Naive thymus-derived CD8-positive, alpha-beta T cell (primary cell): ENCODE measurements at regions not wholly inside any gene's neighbourhood (a gene's known extent, or its start where the extent isn't known, plus 50 kb on each side); places are given as distances from the start of the nearest gene placed in this dataset.

Experiments
- ATAC-seq, 2 donors: fragments of 150-1000 bp; cut with Tn5 transposase in 1 of 2; sonication (Bioruptor Pico), chemical (Tn5 transposase) in 1 of 2; 1 replicate in 1 of 2; 2 replicates in 1 of 2; pipeline ENCODE4 v1.10.0; 2021; ENCODE audit warnings: mild to moderate bottlenecking in 2 of 2, moderate library complexity in 2 of 2
- POLR2A ChIA-PET: fragments of 350-600 bp; sonication (Branson Sonifier 250); formaldehyde crosslinking; loops from one replicate; lab custom pipeline; 2021; ENCODE audit warnings: antibody characterized with exemption; lab: Charles Lee
- DNase-seq, 10 donors: peaks; one replicate each; pipeline versions ENCODE4 v3.0.0 to v3.0.0-alpha.2; 2020 to 2022
- H3K27ac Mint-ChIP-seq, 10 donors: one replicate each; pipeline ENCODE4 v1.8.0; 2020 to 2022; ENCODE audit warnings: mild to moderate bottlenecking in 10 of 10, mixed read lengths in 10 of 10, moderate library complexity in 4 of 10, inconsistent platforms in 1 of 10
- H3K27me3 Mint-ChIP-seq, 5 donors: one replicate each; pipeline ENCODE4 v1.8.0; 2021 to 2022; ENCODE audit warnings: mixed read lengths in 5 of 5
- H3K36me3 Mint-ChIP-seq, 3 donors: one replicate each; pipeline ENCODE4 v1.8.0; 2020 to 2022; ENCODE audit warnings: mixed read lengths in 3 of 3, mild to moderate bottlenecking in 2 of 3, inconsistent platforms in 1 of 3
- H3K4me1 Mint-ChIP-seq, 4 donors: one replicate each; pipeline ENCODE4 v1.8.0; 2021 to 2022; ENCODE audit warnings: mixed read lengths in 4 of 4
- H3K4me3 Mint-ChIP-seq, 10 donors: one replicate each; pipeline ENCODE4 v1.8.0; 2020 to 2022; ENCODE audit warnings: mild to moderate bottlenecking in 10 of 10, mixed read lengths in 10 of 10, moderate library complexity in 6 of 10, inconsistent platforms in 1 of 10
- H3K9me3 Mint-ChIP-seq, 9 donors: one replicate each; pipeline ENCODE4 v1.8.0; 2020 to 2022; ENCODE audit warnings: mixed read lengths in 9 of 9, mild to moderate bottlenecking in 3 of 9, inconsistent platforms in 1 of 9, moderate library complexity in 1 of 9

DNA sequence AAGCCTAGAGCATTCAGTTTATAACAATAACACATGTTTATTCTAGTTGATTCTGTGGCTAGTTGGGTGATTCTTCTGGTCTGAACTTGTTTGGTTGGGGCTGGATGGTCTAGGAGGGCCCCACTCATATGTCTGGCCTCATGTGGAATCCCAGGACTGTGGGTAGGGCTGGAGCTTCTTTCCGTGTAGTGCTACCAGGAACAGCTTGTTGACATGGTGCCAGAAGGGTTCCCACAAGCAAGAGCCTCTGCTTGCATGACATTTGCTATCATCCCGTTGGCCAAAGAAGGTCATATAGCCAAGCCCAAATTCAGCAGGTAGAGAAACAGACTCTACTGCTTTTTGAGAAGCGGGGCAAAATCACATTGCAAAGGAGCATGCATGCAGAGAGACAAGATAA is 67.6 kb upstream of the PPP2R5A start:
- POLR2A ChIA-PET, result no interaction called here
- Mint-ChIP-seq H3K27ac (no peak overlapping the region), H3K4me3 (no peak overlapping the region), H3K36me3 (no peaks in the 10 kb centered on the region), H3K27me3 (peaks cover 0 to 3% (median 0%) of the 10 kb centered on the region in 5 donors), H3K9me3 (no peaks in the 10 kb centered on the region), H3K4me1 (peaks cover 0 to 8% (median 1%) of the 10 kb centered on the region in 4 donors)
- DNase-seq (no peak), ATAC-seq (no peak)

- H3K4me3 Mint-ChIP-seq, result no peak overlapping the region
- no peak for ATAC-seq
- no peaks in the 10 kb centered on the region for H3K36me3 Mint-ChIP-seq
- POLR2A ChIA-PET, result no interaction called here
- no peak for DNase-seq
- H3K4me1 Mint-ChIP-seq, result peaks cover 0 to 8% (median 1%) of the 10 kb centered on the region in 4 donors
- no peak overlapping the region for H3K27ac Mint-ChIP-seq
- H3K27me3 Mint-ChIP-seq, result peaks cover 0 to 3% (median 0%) of the 10 kb centered on the region in 5 donors
- no peaks in the 10 kb centered on the region for H3K9me3 Mint-ChIP-seq
These were observed 67.1 kb upstream of the PPP2R5A start for GRCh38 chr1:212218065-212218464.

DNA sequence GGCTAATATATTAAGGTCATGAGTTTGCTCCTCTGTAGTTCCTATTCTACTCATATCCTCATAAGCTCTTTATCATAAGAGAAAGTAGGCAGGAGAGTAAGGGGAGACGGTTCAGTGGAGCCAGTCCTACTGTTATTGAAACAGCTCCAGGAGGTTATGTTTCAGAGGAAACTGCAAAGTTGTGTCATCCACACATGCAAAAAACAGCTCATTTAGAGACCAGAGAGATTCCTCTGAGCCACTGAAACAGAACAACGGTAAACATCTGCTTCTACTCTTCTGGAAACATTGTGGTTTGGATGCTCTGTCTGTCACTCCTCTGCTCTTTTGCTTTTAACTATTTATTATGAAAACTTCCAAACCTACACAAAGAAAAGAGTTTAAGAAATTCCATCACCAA is 66.3 kb upstream of the PPP2R5A start:
- POLR2A ChIA-PET, result no interaction called here
- no peaks in the 10 kb centered on the region for H3K9me3 Mint-ChIP-seq
- no peak for DNase-seq
- H3K4me1 Mint-ChIP-seq, result peaks cover under 1 to 9% (median 2%) of the 10 kb centered on the region in 4 donors
- H3K27me3 Mint-ChIP-seq, result peaks cover 0 to 3% (median 0%) of the 10 kb centered on the region in 5 donors
- no peak overlapping the region for H3K4me3 Mint-ChIP-seq
- no peaks in the 10 kb centered on the region for H3K36me3 Mint-ChIP-seq
- no peak overlapping the region for H3K27ac Mint-ChIP-seq
- ATAC-seq, result no peak

- no peak overlapping the region for H3K27ac Mint-ChIP-seq
- ATAC-seq, result no peak
These were observed 65.3 kb upstream of the PPP2R5A start for GRCh38 chr1:212219679-212220463.

GRCh38 chr1:212221801-212222200 is 63.4 kb upstream of the PPP2R5A start:
- H3K36me3 Mint-ChIP-seq, result no peaks in the 10 kb centered on the region
- H3K4me3 Mint-ChIP-seq, result no peak overlapping the region
- DNase-seq (no peak), ATAC-seq (no peak)
- peaks cover 12 to 35% (median 26%) of the 10 kb centered on the region in 4 donors for H3K4me1 Mint-ChIP-seq
- POLR2A ChIA-PET, result no interaction called here
- no peaks in the 10 kb centered on the region for H3K27me3 Mint-ChIP-seq
- H3K27ac Mint-ChIP-seq, result no peak overlapping the region
- H3K9me3 Mint-ChIP-seq, result no peaks in the 10 kb centered on the region

More at GRCh38 chr1:212219679-212220463, 65.3 kb upstream of the PPP2R5A start:
- no peak overlapping the region for H3K4me3 Mint-ChIP-seq
- POLR2A ChIA-PET, result no interaction called here
- no peak for DNase-seq
- no peaks in the 10 kb centered on the region for H3K9me3 Mint-ChIP-seq
- peaks cover 0 to 3% (median 0%) of the 10 kb centered on the region in 5 donors for H3K27me3 Mint-ChIP-seq
- peaks cover 7 to 17% (median 9%) of the 10 kb centered on the region in 4 donors for H3K4me1 Mint-ChIP-seq
- no peaks in the 10 kb centered on the region for H3K36me3 Mint-ChIP-seq

DNA sequence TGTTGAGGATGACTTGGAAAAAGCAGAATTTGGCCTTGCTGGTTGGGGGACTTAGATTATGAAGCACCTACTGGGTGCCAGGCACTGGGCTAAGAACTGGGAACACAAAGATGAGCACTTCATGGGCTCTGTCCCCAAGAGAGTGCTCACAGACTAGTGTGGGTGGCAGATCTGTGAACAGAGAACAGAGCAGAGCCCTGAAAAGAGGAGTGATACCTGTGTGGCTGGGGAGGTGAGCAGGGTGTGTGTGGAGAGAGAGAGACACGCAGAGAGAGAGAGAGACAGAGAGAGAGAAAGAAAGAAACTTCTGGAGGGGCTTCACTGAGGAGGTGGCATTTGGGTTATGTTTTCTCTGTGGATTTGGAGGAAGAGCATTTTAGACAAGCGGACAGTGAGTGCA is 61.1 kb upstream of the PPP2R5A start:
- Mint-ChIP-seq H3K27ac (peak overlapping the region in 7 of 10 donors; percentile 9 to 82 (median 59)), H3K27me3 (no peaks in the 10 kb centered on the region), H3K36me3 (no peaks in the 10 kb centered on the region), H3K4me1 (peaks cover 10 to 30% (median 28%) of the 10 kb centered on the region in 4 donors), H3K9me3 (no peaks in the 10 kb centered on the region), H3K4me3 (peak overlapping the region in 5 of 10 donors; percentile 3 to 31 (median 23))
- ATAC-seq (no peak), DNase-seq (no peak)
- POLR2A ChIA-PET, result no interaction called here

DNA sequence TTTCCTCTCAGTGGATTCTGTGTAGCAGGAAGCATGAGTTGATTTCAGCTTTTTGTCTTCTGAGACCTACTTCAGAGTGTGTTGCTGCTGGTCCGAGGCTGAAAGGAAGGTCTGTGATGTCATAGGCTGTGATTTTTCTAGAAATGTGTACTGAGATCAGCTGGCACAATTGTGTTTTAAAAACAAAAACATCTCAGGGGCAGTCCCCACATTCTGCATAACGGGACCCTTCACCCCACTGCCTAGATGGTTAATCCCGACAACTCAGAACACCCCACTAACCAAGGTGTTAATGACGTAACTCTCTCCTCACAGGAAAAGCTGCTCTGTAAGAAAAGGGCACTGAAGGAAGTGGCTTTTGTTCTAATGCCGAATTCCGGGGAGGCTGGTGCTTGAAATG is 59.8 kb upstream of the PPP2R5A start:
- Mint-ChIP-seq H3K27ac (peak overlapping the region in 8 of 10 donors; percentile 32 to 87 (median 70)), H3K27me3 (no peaks in the 10 kb centered on the region), H3K9me3 (no peaks in the 10 kb centered on the region), H3K4me3 (peak overlapping the region in 9 of 10 donors; percentile 8 to 63 (median 20)), H3K4me1 (peaks cover 10 to 28% (median 28%) of the 10 kb centered on the region in 4 donors), H3K36me3 (no peaks in the 10 kb centered on the region)
- ATAC-seq (peak; percentile 14 to 68), DNase-seq (peak in 5 of 10 donors; percentile 1 to 45 (median 20))
- POLR2A ChIA-PET, result interaction anchor here (1.0 kb wide), 1 partner anchor 30 kb away, joined by 3 read pairs; no protein-coding TSS in a partner anchor

DNA sequence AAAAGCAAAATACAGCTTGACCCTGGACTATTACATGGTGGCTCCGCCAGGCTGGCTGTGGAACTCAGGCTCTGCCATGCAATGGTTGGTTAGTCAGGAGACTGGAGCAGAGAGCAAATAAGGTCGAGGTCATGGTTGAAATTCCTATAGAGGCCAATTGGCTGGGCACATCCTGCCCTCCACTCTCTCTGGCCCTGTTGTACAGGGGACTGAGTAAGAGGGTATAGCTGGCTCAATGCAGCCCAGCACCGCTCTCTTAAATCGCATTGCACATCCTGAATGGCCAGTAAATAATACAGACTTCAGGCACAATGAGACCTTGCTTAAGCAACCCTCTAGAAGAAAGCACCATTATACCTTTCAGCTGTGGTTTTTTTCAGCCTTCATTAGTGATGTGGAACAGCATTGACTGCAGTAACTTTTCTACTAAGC is 59.3 kb upstream of the PPP2R5A start:
- POLR2A ChIA-PET, result interaction anchor here (0.6 to 1.0 kb wide), 2 partner anchors 30 to 105 kb away, joined by 3 read pairs; no protein-coding TSS in a partner anchor
- peak in 1 of 2 donors; percentile 8 for ATAC-seq
- Mint-ChIP-seq H3K4me3 (peak overlapping the region in 6 of 10 donors; percentile 10 to 40 (median 22)), H3K36me3 (no peaks in the 10 kb centered on the region), H3K27me3 (no peaks in the 10 kb centered on the region), H3K4me1 (peaks cover 10 to 28% (median 28%) of the 10 kb centered on the region in 4 donors), H3K9me3 (no peaks in the 10 kb centered on the region), H3K27ac (peak overlapping the region in 5 of 10 donors; percentile 40 to 87 (median 63))
- DNase-seq, result no peak

DNA sequence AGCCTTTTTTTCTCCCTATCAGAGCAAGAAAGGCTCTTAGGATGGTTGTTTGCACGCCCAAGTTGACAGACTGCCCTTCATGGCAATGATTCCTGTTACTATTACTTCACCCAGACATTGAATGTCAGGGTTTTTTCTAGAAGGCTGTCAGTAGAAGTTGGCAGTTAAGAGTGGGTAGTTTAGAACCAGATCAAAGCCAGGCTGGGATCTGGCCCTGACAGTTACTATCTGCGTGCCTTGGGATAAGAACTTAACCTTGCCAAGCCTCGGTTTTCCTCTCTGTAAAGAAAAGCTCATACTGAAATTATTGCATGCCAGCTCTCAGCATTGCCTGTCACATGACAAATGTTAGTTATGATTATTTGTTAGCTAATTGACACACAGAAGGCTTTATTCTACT is 58.7 kb upstream of the PPP2R5A start:
- no peaks in the 10 kb centered on the region for H3K9me3 Mint-ChIP-seq
- peak overlapping the region in 2 of 10 donors; percentile 37 to 52 for H3K4me3 Mint-ChIP-seq
- DNase-seq (no peak), ATAC-seq (no peak)
- no peaks in the 10 kb centered on the region for H3K36me3 Mint-ChIP-seq
- H3K27ac Mint-ChIP-seq, result peak overlapping the region in 5 of 10 donors; percentile 5 to 87 (median 35)
- no peaks in the 10 kb centered on the region for H3K27me3 Mint-ChIP-seq
- POLR2A ChIA-PET, result interaction anchor here (1.0 kb wide), 1 partner anchor 29 kb away, joined by 3 read pairs; no protein-coding TSS in a partner anchor
- peaks cover 10 to 31% (median 28%) of the 10 kb centered on the region in 4 donors for H3K4me1 Mint-ChIP-seq

- no peaks in the 10 kb centered on the region for H3K27me3 Mint-ChIP-seq
- ATAC-seq, result no peak
- H3K4me3 Mint-ChIP-seq, result no peak overlapping the region
- H3K4me1 Mint-ChIP-seq, result peaks cover 10 to 43% (median 32%) of the 10 kb centered on the region in 4 donors
- no peaks in the 10 kb centered on the region for H3K9me3 Mint-ChIP-seq
- no peak overlapping the region for H3K27ac Mint-ChIP-seq
- no peak for DNase-seq
- POLR2A ChIA-PET, result no interaction called here
- H3K36me3 Mint-ChIP-seq, result no peaks in the 10 kb centered on the region
These were observed 57.1 kb upstream of the PPP2R5A start for GRCh38 chr1:212228076-212228475.

GRCh38 chr1:212228591-212229119 is 56.6 kb upstream of the PPP2R5A start:
- no peaks in the 10 kb centered on the region for H3K9me3 Mint-ChIP-seq
- H3K4me1 Mint-ChIP-seq, result peaks cover 10 to 47% (median 32%) of the 10 kb centered on the region in 4 donors
- ATAC-seq (no peak), DNase-seq (no peak)
- H3K27me3 Mint-ChIP-seq, result no peaks in the 10 kb centered on the region
- H3K4me3 Mint-ChIP-seq, result no peak overlapping the region
- no peaks in the 10 kb centered on the region for H3K36me3 Mint-ChIP-seq
- POLR2A ChIA-PET, result no interaction called here
- no peak overlapping the region for H3K27ac Mint-ChIP-seq

DNA sequence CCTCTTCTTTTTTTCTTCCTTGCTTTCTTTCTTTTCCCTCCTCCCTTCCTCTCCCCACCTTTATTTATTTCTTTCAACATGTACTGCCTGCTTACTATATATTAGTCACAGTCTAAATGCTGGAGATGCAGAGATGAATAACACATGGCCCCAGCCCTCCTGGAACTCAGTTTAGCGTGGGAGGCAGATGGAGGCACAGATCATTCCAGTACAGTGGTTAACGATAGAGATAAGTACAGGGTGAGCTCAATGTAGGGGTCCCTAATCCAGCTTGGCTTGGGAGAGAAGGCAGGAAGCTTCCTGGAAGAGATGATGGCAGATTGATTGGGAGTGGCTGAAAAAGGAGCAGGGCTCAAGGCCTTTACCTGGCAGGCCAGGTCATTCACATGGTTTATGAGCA is 55.6 kb upstream of the PPP2R5A start:
- Mint-ChIP-seq H3K4me3 (no peak overlapping the region), H3K4me1 (peaks cover 7 to 46% (median 25%) of the 10 kb centered on the region in 4 donors), H3K27me3 (no peaks in the 10 kb centered on the region), H3K9me3 (no peaks in the 10 kb centered on the region), H3K36me3 (no peaks in the 10 kb centered on the region), H3K27ac (no peak overlapping the region)
- no peak for DNase-seq
- no peak for ATAC-seq
- POLR2A ChIA-PET, result no interaction called here

- H3K27me3 Mint-ChIP-seq, result no peaks in the 10 kb centered on the region
- no peak for ATAC-seq
- H3K9me3 Mint-ChIP-seq, result no peaks in the 10 kb centered on the region
- H3K4me1 Mint-ChIP-seq, result peaks cover 4 to 45% (median 18%) of the 10 kb centered on the region in 4 donors
- POLR2A ChIA-PET, result no interaction called here
- H3K36me3 Mint-ChIP-seq, result no peaks in the 10 kb centered on the region
- H3K4me3 Mint-ChIP-seq, result no peak overlapping the region
- no peak overlapping the region for H3K27ac Mint-ChIP-seq
- no peak for DNase-seq
These were observed 54.9 kb upstream of the PPP2R5A start for GRCh38 chr1:212230329-212230728.
